CD4-positive, alpha-beta T cell treated with Interleukin-12 subunit alpha and Interleukin-12 subunit beta, for 1 hour (primary cell): ENCODE measurements at regions not wholly inside any gene's neighbourhood (a gene's known extent, or its start where the extent isn't known, plus 50 kb on each side); places are given as distances from the start of the nearest gene placed in this dataset.
"Not testable (repeated sequence)": the region's sequence is repeated elsewhere in the genome, so short reads cannot be mapped to it uniquely, and the experiment has no call there.

ENCODE experiments used
- DNase-seq: peaks from one replicate; pipeline ENCODE4 v3.0.0-alpha.2; 2020

GRCh38 chr4:145295122-145295521 lies 114.7 kb upstream of the OTUD4 start:
- no peak for DNase-seq

DNA sequence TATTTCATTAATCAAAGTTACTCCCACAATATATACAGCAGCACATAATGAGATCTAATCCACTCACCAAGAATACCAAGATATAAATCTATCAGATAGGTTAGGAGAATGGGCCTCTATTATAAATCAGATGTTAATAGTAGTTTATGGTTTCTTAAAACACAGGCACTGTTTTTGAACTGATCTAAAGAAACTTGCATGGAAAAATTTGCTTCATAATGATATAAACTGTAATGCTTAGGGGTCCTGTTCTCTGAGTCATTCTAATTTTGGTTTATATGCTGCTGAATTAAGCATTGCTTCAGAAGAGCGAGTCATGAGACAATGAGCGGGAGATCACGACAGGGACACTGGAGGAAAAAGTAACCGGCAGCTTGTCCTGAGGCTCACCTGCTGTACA lies 113.3 kb upstream of the OTUD4 start:
- no peak for DNase-seq

GRCh38 chr4:145290955-145291354 lies 110.6 kb upstream of the OTUD4 start:
- DNase-seq = no peak

DNA sequence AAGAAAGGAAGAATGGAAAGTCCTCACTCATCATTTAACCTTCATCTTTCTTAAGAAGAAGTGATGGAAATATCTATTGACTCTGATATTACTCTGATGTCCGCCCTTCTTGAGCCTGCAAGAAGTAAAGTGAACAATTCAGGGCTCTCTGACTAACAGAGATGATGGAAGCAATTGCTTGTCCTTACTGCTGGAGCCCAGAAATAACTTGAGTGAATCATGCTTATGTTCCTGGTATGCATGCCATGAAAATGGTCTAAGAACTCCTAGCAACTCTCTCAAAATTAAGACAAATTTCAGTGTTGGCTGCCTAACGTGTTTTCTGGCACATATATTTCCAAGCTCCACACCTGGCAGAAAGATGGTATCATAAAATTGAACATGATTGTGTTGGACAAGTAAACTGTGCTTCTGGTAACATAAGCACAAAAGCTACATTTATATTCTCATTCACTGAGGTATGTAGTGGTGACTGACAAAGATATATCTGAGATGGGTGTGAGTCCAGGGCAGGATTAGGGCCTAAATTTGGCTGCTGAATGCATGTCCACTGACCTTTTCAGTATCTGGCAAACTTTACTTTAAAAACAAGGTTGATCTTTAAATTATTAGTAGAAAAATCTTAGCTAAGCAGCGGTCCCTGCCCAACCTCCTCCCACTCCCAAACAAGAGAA lies 109.2 kb upstream of the OTUD4 start:
- DNase-seq = no peak

DNA sequence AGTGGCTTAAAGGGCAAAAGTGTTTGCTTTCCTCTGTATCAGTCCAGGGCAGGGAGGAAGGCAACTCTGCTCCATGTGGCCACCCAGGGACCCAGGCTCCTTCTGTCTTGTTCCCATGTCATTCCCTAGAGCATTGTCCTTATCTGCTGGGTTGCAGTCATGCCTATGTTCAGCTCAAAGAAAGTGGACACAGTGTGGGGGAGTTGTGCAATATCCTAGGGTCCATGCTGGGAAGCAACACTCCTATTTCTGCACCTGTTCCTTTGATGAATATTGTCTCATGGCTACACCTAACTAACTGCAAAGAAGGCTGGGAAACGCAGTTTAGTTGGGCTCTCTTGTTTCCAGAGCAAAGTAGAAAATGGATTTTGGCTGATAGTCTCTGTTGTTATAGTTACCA lies 107.0 kb upstream of the OTUD4 start:
- no peak for DNase-seq

DNA sequence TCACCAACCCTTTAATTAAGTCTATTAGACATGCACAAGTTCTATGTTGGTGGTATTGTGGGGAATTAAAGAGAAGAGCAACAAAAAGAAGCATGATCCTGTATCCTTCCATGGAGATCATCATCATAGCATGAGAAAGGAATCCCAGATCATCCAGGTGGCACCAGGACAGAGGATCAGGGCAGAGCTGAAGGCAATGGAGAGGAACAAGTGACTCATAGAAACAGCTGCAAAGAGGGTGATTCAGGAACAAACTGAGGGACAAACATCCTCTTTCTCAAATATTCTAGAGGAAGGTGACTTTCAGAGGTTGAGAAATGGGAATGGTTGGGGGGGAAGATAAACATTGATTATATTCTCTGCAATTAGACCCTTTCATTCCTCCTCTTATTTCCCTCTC lies 105.5 kb upstream of the OTUD4 start:
- no peak for DNase-seq

DNA sequence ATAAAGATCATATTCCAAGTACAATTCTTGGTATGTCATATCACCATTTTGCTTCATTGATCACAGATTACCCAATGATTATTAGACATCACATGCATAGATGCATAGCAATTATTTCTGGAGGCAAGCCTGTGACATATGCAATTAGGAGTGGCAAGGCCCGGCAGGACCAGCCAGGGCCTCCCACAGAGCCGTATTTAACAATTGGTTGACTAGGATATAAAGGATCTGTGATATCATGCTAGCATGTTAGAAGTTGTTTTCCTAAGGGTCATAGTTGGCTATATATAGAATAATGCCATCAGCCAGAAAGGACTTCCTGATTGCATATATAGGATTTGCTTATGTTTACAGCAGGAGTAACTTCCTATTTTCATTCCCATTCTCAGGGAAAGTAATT lies 103.5 kb upstream of the OTUD4 start:
- no peak for DNase-seq

- no peak for DNase-seq
Observed at GRCh38 chr4:145281951-145282350, 101.6 kb upstream of the OTUD4 start.

GRCh38 chr4:145281224-145281623 lies 100.8 kb upstream of the OTUD4 start:
- no peak for DNase-seq

- no peak for DNase-seq
Observed at GRCh38 chr4:145280541-145280940, 100.2 kb upstream of the OTUD4 start.

- DNase-seq = no peak
Observed at GRCh38 chr4:145279122-145279960, 99.0 kb upstream of the OTUD4 start.

GRCh38 chr4:145278341-145279121 lies 98.1 kb upstream of the OTUD4 start:
- no peak for DNase-seq

DNA sequence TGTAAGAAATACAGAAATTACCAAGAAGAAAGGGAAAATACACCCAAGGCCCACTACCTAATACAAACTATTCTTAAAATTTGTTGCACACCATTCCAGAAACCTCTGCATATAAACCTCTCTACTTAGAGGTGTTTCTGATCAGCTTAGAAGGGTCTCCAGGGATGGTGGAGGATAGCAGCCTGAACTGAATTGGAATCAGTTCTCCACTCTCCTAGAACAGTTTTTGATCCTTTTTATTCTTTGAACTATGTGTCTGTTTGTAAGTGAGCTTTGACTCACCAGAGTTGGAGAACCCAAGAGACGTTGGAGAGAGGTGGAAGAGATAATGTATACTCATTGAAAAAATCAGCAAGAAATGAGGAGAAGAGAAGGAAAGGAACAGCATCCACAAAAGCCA lies 96.6 kb upstream of the OTUD4 start:
- DNase-seq = no peak

- no peak for DNase-seq
Observed at GRCh38 chr4:145276050-145276449, 95.7 kb upstream of the OTUD4 start.

- no peak for DNase-seq
Observed at GRCh38 chr4:145271194-145271593, 90.8 kb upstream of the OTUD4 start.

GRCh38 chr4:145266881-145267280 lies 86.5 kb upstream of the OTUD4 start:
- no peak for DNase-seq

DNA sequence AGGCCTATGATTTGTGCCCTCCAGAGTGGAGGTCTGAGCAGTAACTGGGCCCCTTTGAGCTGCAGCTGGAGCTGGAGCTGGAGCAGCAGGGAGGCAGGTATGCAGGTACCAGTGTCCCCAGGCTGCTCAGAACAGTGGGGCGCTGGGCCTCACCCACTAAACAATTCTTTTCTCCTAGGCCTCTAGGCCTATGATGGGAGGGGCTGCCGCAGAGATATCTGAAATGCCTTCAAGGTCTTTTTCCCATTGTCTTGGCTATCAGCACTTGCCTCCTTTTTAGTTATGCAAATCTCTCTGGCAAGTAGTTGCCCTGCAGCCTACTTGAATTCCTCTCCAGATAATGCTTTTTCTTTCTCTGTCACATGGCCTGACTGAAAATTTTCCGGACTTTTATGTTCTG lies 79.7 kb upstream of the OTUD4 start:
- DNase-seq = no peak

DNA sequence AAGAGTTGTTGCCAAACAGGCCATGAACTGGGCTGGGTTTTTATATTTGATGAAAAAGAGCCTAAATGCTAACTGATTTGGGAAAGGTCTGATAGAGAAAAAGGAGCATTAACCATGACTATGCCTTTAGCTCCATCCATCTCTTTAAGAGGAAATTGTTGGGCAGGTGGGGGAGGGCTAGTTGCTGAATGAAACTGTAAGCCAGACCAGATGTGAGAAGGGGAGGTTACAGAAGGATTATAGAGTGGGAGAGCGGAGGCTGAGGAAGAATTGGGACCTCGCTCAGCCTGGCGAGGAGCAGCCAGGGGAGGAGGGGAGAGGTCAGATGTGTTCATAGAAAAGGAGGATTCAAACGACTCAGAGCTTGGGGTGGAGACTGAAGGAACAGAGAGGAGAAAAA lies 74.9 kb upstream of the OTUD4 start:
- DNase-seq = not testable (repeated sequence)

DNA sequence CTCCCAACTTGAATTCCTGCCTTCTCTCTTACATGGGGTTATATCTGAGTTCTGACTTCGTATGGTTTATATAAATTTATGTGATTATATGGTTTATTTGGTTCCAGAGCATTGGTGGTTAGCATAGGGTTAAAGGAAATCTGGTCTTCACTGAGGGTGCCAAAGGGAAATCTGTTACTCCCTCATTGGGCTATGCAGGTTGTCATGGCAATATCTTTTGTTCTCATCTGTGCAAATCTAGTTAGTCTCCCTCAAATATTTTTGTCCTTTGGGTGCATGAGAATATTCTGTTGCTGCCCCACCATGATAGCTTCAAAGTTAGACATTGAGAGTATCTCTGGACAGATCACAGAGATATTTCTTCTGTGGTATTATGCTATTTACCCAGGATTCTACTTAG lies 71.8 kb upstream of the OTUD4 start:
- DNase-seq = no peak

DNA sequence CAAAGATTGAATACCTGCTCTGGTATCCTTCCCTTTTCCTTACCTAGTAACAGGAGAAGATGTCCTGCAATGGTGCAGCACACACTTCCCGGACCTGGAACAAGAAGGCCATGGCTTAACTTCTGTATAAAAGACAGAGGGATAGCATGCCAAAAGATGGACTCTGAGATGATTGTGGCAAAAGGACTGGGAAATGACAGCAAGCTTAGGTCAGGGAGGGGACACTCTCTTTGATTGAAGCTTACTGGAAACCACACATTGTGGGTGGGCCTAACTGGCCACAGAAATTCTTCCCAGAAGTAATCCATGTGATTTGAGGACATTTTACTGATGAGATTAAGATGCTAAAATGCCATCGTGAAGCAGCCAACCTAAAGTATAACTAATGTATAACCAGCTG lies 71.0 kb upstream of the OTUD4 start:
- no peak for DNase-seq

DNA sequence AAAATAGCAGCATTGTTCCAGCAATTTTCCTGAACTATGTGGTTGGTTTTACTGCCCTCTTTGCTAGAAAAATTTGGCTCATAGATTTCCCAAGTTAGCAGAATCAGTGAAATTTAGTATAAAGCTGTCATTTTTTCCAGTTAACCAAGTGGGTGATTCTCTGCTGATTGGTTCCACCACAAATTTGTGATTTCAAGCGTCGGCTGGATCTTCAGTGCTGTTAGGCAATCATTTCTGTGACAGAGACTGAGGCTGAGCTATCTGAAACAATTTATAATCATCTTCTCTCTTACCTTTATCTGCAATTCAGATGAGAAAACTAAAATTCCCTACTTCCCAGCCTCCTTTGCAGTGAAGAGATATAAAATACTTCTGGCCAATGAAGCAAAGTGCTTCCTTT lies 68.6 kb upstream of the OTUD4 start:
- DNase-seq = no peak

DNA sequence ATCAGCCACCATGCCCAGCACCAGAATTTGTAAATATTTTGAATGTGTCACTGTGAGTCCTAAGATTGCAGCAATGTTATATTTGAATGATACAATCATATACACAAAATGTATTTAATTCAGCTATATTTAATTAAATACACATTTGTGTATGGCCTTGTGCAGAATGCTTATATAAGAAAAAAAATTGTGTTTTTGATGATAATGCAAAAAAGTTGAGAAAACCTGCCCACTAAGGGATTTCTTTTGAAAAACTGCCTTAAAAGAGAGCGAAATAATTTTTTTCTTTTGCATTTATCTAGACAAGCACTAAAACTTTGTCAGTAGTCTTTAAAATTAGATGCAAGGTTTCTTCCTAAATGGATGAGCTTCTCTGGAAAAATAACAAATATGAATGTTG lies 68.1 kb upstream of the OTUD4 start:
- no peak for DNase-seq

GRCh38 chr4:145234091-145234706 lies 53.8 kb upstream of the OTUD4 start:
- peak; percentile 58 for DNase-seq
